GM19240 (cell line): ENCODE measurements at regions not wholly inside any gene's neighbourhood (a gene's known extent, or its start where the extent isn't known, plus 50 kb on each side); places are given as distances from the start of the nearest gene placed in this dataset.
"Not testable (repeated sequence)": the region's sequence is repeated elsewhere in the genome, so short reads cannot be mapped to it uniquely, and the experiment has no call there.

ENCODE experiments used
- DNase-seq: peaks from one replicate; pipeline ENCODE4 v3.0.0; 2011; ENCODE audit warnings: low spot score; ENCODE audit not compliant: insufficient read length

DNA sequence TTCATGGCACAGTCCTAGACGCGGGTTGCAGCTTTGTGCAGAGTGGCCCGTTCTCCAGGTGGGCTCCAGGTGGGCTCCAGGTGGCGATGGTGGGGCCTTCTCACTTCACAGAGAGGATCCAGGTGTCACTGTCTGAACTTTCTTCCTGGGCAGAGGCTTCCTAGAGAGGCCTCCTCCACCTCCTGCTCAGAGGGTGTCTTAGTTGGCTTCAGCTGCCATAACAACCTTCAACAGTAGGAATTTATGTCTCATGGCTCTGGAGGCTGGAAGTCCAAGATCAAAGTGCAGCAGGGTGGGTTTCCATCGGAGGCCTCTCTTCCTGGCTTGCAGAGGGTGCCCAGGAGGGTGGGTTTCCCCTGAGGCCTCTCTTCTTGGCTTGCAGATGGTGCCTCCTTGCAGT, 125.1 kb downstream of the GLRX3 start:
- DNase-seq: no peak

DNA sequence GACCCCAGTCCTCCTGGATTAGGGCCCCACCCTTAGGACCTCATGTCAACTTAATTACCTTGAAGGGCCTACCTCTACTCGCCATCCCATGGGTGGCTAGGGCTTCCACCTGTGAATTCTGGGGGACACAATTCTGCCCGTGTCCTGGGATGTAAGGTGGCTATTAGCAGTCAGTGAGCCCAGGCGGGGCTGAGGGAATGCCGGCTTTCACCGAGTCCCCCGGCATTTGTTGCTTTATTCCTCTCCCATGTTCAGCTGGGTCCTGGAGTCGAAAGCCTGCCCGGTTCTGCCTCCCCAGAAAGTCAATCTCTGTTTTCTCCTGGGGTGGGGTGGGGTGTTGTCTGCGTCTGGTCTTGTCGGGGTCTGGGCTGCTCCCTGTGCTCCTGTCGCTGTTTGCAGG, 125.6 kb downstream of the GLRX3 start:
- no peak for DNase-seq

DNA sequence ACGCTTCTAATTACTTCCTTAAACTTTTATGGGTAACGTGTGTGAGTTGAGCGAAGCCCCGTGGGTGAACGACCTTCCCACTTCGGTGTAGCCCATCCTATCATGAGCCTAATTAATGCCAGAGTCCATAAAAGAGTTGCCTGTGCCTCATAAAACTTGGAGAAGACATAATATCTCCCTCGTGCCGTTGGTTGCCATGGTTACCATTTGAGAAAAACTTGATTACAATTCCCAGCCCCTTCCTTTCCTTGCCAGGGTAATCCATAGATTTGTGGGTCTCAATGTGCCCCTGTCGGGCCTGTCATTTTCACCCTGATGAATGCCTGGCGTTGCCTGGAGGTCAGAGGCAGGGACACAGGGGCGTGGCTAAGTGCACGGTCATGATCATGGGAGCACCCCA, 127.1 kb downstream of the GLRX3 start:
- DNase-seq: no peak

DNA sequence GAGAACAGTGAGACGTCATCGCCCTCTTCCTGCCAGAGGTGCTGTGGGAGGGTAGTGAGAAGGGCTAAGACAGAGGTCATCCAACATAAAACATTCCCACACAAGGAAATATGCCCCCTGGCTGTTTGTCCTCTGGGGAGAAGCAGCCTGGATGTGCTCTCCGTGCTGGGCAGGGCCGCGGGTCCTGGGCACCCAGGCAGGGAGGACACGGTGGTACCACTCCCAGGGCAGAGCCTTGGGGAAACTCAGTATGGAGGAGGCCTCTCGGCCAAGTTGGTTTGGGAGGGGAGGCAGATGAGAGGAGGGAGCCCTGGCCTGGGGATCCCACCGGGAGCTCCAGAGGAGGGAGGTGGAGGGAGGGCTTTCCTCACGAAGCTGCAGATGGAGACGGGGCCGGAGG, 129.4 kb downstream of the GLRX3 start:
- no peak for DNase-seq

DNA sequence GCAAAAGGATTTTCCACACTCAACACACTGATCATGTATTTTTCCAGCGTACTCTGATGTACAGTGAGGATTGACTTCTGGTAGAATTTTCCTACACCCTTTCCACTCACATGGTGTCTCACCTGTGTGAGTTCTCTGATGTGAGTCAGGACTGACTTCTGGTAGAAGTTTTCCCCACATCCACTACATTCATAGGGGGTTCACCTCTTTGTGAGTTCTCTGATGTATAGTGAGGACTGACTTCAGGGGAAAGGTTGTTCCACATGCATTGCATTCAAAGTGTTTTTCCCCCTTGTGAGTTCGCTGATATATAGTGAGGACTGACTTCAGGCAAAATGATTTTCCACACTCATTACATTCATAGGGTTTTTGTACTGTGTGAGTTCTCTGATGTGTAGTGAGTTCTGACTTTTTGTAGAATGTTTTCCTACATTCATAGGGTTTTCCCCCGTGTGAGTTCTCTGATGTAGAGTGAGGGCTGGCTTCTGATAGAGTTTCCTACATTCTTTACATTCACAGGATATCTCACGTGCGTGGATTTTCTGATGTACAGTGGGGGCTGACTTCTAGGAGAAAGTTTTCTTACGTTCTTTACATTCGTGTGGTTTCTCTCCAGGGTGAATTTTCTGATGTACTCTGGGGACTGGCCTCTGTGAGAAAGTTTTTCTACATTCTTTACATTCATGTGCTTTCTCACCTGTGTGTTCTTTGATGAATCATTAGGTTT, 146.5 kb downstream of the GLRX3 start:
- DNase-seq: no peak

DNA sequence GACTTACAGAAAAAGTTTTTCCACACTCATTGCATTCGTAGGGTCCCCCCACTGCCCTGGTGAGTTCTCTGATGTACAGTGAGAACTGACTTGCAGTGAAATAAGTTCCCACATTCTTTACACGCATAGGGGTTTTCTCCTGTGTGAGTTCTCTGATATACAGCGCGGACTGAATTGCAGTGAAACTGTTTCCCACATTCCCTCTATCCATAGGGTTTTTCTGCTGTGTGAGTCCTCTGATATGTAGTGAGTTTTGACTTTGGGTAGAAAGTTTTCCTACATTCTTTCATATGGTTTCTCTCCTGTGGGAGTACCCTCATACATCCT, 147.0 kb downstream of the GLRX3 start:
- DNase-seq: no peak

DNA sequence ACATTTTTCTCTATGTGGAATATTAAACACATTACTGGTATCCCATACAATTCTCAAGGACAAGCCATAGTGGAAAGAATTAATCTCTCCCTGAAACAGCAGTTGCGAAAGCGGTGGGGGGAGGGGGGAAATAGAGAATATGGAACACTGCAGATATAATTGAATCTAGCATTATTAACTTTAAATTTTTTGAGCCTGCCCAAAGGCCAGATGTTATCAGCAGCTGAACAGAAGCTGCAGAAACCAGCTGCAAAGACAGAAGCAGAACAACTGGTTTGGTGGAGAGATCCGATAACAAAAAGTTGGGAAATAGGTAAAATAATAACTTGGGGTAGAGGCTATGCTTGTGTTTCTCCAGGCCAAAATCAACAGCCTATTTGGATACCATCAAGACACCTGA, 159.6 kb downstream of the GLRX3 start:
- DNase-seq: not testable (repeated sequence)

DNA sequence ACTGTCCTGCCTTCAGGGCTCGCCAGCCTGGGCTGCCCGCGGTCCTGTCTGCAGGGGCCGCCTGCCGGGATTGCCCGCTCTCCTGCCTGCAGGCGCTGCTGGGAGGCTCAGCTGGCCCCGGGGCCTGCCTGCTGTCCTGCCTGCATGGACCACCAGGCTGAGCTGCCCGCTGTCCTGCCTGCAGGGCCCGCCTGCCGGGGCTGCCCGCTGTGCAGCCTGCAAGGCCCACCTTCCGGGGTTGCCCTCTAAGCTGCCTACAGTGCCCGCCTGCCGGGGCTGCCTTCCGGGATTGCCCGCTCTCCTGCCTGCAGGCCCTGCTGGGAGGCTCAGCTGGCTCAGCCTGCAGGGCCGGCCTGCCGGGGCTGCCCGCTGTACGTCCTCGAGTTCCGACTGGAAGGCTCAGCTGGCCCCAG, 164.4 kb downstream of the GLRX3 start:
- no peak for DNase-seq

DNA sequence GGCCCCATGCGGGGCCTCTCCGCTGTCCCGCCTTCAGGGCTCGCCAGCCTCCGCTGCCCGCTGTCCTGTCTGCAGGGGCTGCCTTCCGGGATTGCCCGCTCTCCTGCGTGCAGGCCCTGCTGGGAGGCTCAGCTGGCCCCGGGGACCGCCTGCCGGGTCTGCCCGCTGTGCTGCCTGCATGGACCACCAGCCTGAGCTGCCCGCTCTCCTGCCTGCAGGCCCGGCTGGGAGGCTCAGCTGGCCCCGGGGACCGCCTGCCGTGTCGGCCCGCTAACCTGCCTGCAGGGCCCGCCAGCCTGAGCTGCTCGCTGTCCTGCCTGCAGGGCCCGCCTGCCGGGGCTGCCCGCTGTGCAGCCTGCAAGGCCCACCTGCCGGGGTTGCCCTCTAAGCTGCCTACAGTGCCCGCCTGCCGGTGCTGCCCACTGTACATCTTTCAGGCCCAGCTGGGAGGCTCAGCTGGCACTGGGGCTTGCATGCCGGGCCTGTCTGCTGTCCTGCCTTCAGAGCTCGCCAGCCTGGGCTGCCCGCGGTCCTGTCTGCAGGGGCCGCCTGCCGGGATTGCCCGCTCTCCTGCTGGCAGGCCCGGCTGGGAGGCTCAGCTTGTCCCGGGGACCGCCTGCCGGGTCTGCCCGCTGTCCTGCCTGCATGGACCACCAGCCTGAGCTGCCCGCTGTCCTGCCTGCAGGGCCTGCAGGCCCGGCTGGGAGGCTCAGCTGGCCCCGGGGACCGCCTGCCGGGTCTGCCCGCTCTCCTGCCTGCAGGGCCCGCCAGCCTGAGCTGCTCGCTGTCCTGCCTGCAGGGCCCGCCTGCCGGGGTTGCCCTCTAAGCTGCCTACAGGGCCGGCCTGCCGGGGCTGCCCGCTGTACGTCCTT, 165.1 kb downstream of the GLRX3 start:
- DNase-seq: no peak

DNA sequence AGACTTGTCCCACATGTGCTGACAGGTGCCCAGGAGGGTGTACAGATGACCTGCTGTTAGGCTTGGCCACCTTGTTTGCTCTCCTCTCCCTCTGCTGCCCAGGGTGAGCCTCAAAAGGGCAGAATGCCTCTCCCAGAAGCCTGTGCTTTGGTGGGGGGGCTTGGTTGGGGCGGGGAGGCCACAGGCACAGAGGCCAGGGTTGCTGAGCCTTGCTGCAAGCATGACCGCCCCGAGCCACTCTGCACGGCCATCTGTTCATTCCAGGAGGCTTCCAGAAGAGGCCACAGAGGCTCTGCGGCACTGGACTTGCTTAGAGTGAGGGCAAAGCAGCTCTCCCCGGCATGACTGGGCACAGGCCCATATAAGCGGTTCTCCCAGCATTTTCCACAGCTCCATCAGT, 190.8 kb downstream of the GLRX3 start:
- no peak for DNase-seq

DNA sequence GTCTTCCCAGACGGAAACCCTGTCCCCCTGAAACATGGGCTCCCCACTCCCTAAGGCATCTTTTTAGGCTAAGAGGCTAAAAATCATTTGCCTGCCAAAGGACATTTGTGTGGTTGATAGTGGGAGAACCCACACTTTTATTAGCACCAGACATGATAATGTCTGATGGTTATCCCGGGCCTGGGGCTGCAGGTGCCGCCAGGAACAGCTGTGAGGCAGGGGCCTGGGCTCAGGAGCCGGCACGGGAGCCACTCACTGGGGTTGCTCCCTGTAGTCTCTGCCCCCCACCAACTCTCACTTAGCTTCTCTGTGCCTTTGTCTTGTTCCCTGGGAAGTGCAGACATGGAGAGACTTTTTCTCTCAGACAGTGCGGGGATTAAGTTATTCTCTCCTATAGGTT, 193.6 kb downstream of the GLRX3 start:
- DNase-seq: no peak

DNA sequence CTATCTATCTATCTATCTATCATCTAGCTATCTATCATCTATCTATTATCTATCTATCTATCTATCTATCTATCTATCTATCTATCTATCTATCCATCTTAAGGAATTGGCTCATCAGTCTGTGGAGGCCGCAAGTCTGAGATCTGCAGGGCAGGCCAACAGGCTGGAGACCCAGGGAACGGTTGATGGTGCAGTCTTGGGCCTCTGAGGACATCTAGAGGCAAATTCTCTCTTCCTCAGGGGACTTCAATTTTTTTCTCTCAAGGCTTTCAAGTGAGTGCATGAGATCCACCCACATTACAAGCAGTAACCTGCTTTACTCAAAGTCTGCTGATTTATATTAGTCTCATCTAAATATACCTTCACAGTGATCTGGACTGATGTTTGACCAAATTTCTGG, 197.0 kb downstream of the GLRX3 start:
- no peak for DNase-seq

DNA sequence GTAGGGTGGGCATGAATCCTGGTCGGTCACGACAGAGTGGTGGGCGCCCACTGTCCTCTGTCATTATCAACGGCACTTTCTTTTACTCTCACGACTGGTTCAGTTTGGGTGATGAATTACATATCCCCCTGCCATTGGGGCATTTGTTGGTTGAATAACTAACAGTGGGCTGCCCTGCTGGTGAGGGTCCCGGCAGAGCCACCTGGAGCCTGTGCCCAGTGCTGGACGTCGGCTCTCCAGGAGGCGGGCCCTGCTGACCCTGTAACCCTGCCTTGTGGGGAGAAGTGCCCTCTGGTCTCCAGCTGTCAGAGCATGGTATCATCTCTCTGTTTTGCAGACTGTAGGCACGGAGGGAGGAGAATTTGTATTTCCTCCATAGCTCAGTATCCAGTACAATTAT, 199.1 kb downstream of the GLRX3 start:
- DNase-seq: no peak

DNA sequence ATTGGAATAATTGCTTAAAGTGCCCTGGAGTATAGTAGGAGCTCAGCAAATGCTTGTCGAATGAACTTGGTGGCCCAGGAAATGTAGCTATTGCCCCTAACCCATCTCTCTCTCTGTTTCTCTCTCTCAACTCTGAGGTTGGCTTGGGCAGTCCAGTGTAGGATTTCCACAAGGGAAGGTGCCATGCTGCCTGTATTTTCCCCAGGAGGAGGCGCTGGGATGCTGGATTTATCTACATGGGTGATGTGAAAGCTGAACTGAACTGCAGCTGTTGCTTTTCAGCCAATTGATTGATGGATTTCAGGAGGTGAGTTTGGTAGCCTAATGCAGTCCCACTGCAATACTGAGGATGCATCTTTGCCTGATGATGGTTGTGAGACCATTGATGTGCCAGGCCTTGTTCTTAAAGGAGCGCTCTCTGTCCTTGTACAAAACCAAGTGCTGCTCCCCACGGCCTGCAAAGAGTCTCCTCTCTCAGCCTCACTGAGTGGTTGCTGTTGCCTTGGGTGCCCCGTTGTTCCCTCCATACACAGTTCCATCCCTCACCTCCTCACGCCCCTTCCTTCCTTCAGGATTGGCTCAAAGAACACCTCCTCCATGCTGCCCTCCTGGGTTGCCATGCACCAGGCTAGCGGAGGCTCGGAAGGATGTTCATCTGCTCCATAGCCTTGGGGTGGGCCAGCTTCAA, 200.6 kb downstream of the GLRX3 start:
- no peak for DNase-seq

DNA sequence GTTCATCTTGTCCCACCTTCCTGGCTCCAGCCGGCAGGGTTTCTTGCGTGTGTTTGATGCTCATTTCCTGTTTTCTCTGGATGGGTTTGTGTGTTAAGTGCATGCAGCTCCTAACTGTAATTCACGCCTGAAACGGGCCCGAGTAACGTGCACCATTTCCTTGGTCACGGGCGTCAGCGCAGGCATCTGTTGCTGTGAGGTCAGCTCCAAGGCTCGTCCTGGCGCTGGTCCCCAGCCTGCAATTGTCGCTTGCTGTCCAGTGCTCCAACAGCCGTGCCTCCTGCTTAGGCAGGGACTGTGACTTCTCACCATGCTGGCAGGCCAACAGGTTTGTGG, 201.1 kb downstream of the GLRX3 start:
- DNase-seq: no peak

DNA sequence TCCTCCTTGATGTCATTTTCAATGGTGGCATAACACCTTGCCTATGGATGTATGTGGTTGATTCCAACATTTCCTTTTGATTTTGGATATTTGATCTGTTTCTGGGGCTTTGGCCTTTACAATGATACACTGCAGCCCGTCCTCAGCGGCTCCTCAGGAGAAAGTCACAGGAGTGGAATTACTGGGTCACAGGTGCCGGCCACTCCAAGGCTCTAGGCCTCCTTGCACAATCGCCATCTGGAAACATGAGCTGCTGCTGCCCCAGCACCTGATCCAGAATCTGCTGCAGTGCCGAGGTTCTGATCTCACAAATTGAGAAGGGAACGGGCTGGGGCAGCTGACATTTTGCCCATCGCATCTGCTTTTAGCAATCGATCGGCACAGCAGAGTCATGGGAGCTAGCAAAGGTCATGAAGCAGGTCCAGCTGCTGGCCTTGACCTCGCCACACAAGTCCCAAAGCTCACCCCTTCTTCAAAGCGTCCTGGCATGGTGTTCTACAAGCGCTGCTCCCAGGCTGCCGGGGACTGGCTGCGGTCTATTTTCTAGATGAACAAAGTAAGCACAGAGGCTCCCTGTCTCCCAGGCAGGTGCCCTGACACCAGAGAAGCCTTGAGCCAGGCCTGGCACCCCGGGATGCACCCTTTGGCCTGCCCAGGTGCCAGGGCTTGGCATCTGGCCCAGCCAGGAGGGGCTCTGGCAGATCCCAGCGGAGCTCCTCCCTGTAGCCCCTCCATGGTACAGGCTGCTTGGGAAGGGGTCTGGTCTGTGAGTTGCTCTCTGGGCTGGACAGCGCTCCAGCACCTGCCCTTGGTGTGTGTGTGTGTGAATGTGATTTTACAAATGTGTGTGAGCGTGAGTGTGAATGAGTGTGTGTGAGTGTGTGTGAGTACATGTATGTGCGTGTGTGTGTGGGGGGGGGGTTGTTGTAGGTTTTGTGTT, 201.8 kb downstream of the GLRX3 start:
- DNase-seq: no peak

DNA sequence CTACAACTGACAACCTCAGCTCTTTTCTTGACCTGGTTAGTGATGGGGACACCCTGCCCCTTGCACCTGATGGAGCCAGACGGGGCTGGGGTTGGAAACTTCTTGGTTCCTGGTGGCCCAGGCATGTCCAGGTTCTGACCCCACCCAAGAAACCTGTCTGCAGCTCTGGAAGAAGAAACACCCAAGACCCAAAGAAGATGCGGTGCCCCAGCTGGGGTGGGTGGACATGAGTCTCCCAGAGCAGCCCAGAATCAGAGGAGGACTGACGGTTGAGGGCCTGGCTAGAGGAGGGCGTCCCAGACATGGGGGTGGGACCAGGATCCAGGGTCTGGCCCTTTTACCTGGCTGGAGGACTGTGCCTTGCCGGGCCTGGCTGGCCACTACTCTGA, 202.4 kb downstream of the GLRX3 start:
- DNase-seq: no peak

DNA sequence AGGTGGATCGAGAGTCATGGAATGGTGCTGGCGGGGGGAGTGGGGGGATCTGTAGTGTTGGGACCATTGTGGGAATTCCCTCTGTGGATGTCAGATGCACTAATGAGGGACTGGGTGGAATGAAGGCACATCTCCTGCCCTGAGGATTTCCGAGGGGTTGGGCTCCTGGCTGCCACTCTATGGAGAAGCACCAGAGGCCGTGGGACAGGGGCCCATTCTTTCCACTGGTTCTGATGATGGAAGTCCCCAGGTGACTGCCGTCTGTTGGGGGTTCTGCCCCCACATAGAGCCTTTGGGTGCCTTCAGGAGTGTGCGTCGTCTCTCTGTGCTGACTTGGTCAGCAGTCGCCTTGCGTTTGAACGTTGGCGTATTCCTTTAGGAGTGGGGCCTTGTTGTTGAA, 202.9 kb downstream of the GLRX3 start:
- DNase-seq: no peak

DNA sequence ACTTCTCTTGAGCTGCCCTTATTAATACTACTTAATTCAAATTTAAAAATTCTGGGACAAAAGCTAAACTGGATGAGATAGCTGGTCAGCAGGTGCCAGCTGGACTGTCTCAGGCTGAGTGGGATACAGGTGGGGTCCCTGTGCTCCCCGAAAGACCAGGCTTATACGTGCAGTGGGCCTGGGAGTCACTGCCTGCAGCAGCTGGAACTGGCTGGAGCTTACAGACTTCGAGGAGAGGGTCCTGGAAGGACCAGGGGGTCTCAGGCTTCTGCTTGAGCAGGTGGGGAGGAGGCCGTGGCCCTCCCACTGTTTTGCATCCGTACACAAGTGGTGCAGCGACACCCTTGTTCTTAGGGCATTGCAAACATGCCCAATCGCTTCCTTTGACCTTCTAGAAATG, 203.7 kb downstream of the GLRX3 start:
- DNase-seq: no peak

DNA sequence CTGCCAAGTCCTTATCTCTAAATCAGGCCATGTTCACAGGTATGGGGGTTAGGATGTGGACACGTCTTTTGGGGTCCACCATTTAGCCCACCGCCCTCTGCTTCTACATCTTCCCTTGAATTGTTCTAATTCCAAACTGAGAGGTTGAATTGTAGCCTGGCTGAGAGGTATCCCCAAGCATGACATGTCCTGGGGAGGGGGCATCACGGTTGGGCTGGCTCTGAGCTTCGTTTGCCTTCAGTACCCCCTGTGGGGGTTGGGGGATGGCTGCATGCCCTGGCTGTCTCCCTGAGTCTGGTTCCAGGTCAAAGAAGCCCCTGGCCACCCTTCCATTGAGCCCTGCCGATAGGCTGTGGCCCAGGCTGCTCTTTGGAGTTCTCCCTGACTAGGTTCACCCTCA, 204.6 kb downstream of the GLRX3 start:
- no peak for DNase-seq

DNA sequence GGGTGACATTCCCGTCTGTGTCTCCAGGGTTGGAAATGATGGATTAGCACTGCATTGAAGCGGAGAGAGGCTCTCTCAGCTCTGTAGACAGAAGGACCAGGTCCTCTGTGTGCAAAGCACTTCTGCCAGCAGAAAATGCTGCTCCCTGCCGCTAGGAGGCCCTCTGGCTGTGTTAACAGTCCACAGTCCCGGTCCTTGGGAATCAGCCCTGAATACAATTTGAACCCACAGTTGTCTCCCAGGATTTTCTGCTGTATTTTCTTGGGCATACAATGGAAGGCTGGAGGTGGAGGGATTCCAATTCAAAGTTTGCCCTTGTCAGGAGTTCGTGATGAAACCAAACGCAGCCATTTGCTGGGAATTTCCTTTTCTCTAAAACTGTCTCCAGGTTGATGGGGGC, 205.2 kb downstream of the GLRX3 start:
- no peak for DNase-seq

DNA sequence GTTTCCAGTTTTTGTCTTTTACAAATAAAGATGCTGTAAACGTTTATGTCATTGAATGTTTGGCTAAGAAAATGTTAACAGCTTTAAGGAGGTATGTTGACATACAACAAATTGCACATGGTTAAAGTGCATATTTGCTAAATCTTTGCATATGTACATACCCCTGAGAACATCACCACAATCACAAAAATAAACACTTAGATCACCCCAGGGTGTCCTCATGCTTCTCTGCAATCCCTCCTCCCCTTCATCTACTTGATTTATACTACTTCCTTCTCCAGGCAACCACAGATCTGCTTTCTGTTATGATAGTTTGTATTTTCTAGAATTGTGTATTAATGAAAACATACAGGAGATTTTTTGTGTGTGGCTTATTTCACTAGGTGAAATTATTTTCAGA, 209.5 kb downstream of the GLRX3 start:
- DNase-seq: no peak
